Uterus (tissue), 2 donors: ENCODE measurements at regions not wholly inside any gene's neighbourhood (a gene's known extent, or its start where the extent isn't known, plus 50 kb on each side); places are given as distances from the start of the nearest gene placed in this dataset.

Experiments
- CTCF ChIP-seq, 4 experiments: fragments of 200-600 bp in 2 of 4; fragments of 450-650 bp in 2 of 4; sonication (generic) in 2 of 4; IDR thresholded peaks; one replicate each; pipeline ENCODE4 v1.5.1; 2016 to 2019; ENCODE audit warnings: antibody characterized with exemption in 4 of 4, mild to moderate bottlenecking in 2 of 4, moderate library complexity in 1 of 4
- POLR2A ChIP-seq, 2 donors: fragments of 450-650 bp; IDR thresholded peaks; one replicate each; pipeline ENCODE4 v1.6.1; 2016; ENCODE audit warnings: antibody characterized with exemption in 2 of 2, mild to moderate bottlenecking in 1 of 2, moderate library complexity in 1 of 2

DNA sequence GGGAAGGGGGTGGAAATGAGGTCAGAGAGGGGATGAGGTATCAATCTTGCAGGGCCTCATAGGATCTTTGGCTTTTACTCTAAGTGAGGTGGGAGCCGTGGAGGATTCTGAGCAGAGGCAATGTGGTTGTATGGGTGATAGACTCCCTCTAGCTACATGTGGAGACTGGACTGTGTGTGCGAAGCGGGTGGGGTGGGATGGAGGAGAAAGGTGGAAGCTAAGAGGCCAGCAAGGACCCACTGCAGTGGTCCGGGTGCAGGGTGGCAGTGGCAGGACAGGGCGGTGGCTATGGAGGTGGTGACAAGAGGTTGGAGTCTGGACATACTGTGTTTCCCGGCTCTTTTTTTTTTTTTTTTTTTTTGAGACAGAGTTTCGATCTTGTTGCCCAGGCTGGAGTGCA, 62.4 kb upstream of the PTPN1 start:
- TF ChIP-seq CTCF (IDR thresholded peaks at IDR 0.05) (no peak), POLR2A (IDR thresholded peaks at IDR 0.05) (no peak)
